ENCODE measurements at regions not wholly inside any gene's neighbourhood (a gene's known extent, or its start where the extent isn't known, plus 50 kb on each side); places are given as distances from the start of the nearest gene placed in this dataset.
"Not testable (repeated sequence)": the region's sequence is repeated elsewhere in the genome, so short reads cannot be mapped to it uniquely, and the experiment has no call there.

- no peak for DNase-seq
Measured at GRCh38 chr20:56773749-56774148, 144.6 kb downstream of the TFAP2C start.

GRCh38 chr20:56774873-56775272 is 145.8 kb downstream of the TFAP2C start:
- no peak for DNase-seq

DNA sequence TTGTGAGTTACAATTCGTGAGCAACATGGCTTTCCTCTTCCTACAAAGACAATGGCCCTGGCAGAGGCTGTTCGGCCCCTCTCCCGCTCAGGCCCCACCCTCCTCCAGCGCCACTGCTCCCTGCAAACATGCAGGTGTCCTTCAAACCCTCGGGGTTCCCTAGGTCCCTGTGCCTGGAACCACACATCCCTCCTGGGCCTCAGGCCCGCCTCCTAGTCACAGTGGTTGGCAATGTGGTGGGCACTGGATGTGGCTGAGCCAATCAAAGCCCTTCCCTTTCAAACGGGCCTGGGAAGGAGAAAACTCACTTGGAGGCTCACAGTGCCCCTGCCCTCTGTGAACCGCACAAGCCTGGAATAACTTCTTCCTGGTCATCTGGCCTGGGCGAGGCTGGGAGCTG is 147.2 kb downstream of the TFAP2C start:
- no peak for DNase-seq

DNA sequence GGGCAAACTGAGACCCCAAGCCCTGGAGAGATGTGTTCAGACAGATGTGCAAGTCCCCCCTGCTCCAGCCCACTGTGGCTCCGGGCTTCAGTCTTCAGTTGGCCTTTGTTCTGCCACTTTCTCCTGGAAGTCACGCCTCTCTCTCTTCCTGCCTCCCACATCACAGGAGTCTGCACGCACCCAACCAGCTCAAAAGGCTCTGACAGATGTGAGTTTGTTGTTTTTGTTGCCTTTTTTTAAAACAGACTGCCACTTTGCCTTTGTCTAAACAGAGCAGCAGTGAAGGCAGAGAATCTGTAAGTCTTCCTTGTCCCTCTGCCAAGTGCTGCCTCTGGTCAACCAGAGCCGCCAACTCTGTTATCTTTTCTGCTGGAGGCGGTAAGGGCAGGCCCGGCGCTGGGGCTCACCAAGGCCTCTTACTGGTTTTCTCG is 149.7 kb downstream of the TFAP2C start:
- no peak for DNase-seq

GRCh38 chr20:56779452-56780143 is 150.5 kb downstream of the TFAP2C start:
- DNase-seq = no peak

DNA sequence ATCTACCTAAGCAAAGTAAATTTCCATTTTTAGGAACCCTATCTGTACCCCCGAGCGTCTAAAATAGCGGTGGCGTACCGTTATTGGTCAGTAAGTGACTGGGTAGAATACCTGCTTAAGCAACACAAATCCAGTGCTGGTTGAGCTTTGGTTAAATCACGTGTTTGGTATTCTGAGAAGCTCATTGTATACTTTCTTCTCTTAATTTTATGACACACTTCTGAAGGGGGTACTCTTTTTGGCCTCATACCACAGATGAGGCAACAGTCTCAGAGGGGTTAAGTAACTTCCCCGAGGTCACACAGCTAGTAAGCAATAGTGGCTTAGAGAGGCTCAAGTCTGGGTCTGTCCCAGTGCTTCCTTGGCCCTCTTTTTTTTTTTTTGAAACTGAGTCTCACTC is 151.2 kb downstream of the TFAP2C start:
- DNase-seq = no peak

DNA sequence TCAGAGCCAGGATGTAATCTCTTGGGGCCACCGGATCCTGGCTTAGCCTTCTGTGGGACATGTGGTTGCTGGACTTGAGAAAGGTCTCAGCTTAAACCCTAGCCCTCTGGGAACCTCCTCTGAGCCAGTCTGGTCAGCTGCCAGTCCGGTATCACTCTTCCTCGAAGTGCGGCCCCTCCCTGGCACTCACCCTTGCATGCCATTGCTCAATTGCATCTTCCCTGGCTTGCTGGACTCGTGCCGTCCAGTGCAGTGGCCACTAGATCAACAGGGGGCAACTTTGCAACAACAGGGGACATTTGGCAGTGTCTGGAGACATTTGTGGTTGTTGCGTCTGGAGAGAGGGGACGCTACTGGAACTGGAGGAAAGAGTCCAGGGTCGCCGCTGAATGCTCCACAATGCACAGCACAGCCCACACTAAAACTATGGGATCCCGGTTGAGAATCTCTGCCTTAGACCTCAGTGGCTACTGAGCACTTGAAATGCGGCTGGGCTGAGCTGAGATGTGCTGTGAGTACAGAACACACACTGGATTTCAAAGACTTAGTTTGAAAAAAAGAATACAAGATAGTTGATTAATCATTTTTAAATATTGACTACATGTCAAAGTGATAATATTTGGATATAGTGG is 152.1 kb downstream of the TFAP2C start:
- no peak for DNase-seq

- not testable (repeated sequence) for DNase-seq
Measured at GRCh38 chr20:56781987-56782560, 153.0 kb downstream of the TFAP2C start.

GRCh38 chr20:56782814-56783213 is 153.7 kb downstream of the TFAP2C start:
- not testable (repeated sequence) for DNase-seq

- no peak for DNase-seq
Measured at GRCh38 chr20:56783826-56784225, 154.7 kb downstream of the TFAP2C start.

DNA sequence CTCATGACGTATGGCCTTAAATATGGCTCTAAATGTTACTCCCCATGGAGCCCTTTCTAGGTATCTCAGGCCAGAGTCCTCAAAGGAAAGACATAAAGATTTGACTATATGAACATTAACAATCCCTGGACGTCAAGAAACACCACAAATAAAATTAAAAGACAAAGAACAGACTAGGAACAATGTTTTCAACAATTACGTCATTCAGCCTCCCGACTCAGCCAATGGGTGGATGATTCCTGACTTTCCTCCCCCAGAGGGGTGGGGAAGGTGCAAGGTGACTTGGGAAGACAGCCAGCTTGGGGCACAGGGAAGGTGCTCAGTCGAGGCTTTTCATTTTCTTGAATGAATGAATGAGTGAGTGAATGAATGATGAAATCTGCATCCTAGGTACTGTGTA is 157.4 kb downstream of the TFAP2C start:
- DNase-seq = no peak

DNA sequence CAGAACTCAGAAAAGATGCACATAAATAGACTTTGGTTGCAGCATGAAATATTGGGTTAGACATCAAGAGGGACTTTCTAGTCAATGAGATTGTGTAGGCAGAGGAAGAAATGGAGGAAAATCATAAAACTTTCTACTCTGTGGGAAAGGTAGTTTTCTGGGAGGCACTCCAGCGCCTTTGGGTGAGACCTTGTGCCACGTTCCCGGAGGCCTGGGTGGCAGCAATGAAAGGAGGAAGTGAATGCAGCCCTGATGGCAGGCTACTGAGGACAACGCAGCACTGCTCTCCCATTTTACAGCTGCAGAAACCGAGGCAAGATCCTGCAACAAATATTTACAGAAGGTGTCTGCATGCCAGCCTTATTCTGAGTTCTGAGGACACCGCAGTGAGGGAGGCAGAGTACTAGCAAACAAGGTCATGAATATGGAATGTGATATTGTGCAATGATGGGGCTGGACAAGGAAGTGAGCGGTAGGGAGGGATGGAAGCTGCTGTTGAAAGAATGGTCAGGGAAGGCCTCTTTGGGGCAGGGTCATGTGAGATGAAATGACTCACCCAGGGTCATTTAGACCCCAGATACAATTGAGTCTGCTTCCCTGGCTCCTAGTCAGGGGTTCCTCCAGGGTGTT is 159.1 kb downstream of the TFAP2C start:
- no peak for DNase-seq

- no peak for DNase-seq
Measured at GRCh38 chr20:56788671-56789610, 159.8 kb downstream of the TFAP2C start.

DNA sequence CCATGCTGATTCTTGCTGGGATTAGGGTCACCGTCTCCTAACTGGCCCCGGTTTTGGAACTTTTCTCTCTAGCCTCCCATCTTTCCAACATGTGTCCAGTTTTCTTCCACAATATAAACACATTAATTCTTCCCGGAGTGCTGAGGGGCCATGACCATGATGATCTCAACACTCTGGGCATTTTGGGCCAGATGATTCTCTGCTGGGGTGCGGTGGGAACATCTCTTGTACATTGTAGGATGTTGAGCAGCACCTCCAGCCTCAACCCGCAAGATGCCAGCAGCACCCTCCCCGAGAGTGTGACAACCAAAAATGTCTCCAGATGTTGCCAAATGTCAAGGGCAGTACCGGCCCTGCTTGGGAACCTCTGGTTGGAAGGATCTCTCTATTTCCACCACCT is 164.8 kb downstream of the TFAP2C start:
- no peak for DNase-seq

DNA sequence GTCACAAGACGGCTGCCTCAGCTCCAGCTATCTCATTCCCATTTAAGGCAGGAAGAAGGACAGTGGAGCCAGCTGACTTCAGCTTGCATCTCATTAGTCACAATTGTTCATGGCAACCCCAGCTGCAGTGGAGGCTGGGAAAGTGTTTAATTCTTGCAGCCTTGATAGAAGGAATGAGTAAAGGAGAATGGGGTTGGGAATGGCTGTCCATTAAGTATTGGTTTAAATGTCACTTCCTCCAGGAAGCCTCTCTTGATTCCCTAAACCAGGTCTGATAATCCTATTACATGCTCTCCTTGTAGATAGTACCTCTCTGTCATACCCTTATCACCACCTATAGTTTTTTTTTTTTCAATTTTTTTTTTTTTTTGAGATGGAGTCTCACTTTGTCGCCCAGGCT is 166.4 kb downstream of the TFAP2C start:
- no peak for DNase-seq

DNA sequence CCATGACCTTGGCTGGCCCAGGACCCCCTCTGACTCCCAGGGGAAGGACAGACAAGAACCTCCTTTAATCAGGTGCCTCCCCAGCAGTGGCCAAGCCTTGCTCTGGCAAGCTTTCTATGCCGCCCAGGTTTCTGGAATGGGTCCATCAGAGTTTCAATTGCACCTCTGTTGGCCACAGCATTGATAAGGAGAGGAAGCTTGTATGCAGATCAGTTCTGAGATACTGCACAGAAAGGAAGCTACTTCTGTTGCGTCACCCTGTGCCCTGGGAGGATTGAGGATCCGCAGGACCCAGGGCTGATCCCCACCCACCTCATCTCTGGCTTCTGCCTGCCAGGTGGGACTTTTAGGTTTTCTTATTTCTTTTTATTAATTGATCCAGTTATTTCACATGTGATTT is 167.2 kb downstream of the TFAP2C start:
- DNase-seq = no peak

DNA sequence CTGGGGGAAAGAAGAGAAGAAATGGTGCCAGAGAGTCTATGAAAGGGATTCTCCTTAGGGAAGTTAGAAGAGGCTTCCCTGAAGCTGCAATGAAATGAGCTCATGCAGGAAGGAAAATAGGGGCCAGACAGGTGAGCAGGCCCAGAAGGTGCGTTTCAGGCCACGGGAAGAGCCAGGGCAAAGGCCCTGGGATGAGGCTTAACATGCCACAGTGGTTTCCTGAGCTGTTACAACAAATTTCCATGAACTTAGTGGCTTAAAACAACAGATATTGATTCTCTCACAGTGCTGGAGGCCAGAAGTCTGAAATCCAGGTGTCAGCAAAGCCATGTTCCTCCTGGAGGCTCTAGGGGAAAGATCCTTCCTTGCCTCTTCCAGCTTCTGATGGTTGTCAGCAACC is 167.9 kb downstream of the TFAP2C start:
- no peak for DNase-seq

- DNase-seq = no peak
Measured at GRCh38 chr20:56798634-56799033, 169.5 kb downstream of the TFAP2C start.

- DNase-seq = no peak
Measured at GRCh38 chr20:56799187-56799586, 170.1 kb downstream of the TFAP2C start.

- no peak for DNase-seq
Measured at GRCh38 chr20:56800088-56800487, 171.0 kb downstream of the TFAP2C start.

DNA sequence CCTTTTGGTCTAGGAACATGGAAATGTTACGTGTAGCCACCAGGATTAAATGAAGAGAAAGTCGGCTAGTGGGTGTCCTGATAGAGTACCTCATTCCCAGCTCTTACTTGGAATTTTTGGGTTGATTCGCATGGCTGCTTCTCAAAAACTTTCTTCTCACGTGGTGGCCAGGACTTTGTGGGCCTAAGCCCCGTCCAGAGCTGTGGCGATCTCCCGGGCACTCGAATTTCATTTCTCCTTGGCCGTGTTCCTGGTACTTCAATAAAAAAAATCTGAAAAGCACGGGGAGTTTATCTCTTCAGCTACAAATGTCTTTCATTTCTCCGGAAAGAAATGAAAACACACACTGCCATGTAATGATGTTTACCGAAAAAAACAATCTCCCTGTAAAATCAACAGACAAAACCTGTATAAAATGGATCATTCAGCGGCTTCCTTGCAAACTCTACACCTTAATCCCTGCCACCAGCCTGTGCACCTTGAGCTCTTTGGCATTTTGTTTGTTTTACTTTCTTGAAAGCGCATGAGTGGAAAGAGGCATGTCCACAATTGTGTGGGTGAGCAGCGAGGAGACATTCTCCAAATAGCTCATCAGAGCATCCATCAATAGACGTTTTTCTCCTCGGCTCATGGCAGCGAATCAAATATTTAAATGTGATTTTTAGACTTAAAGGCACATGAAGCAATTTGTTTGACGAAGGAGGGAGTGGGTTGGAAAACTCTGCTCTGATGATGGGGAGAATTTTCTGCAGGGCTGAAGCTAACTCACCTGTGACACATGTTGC is 173.1 kb downstream of the TFAP2C start:
- no peak for DNase-seq

DNA sequence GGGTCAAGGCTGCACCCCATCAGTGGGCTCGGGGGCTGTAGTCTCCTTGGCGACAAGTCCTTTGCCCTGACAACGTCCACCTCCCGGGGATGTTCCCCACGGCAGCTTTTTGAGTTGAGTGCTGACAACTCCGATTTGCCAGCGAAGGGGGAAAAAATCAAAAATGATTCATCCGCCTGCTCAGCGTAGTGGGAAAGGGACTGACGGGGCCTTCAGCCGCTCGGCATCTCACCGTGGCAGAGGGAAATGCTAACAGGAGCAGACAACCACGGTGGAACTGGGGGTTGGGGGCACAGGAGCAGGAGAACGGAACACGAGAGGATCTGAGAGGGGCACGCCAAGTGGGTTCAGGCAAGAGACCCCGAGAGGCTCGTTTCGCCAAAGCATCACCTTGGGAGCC is 173.7 kb downstream of the TFAP2C start:
- no peak for DNase-seq
